Ishikawa (cell line): ENCODE measurements at regions not wholly inside any gene's neighbourhood (a gene's known extent, or its start where the extent isn't known, plus 50 kb on each side); places are given as distances from the start of the nearest gene placed in this dataset.

Source experiments
- CEBPB ChIP-seq: IDR thresholded peaks from 2 replicates; pipeline ENCODE4 v1.6.1; 2012
- CREB1 ChIP-seq: IDR thresholded peaks from 2 replicates; pipeline ENCODE4 v1.6.1; 2012; ENCODE audit warnings: low read depth
- EGR1 ChIP-seq: IDR thresholded peaks from 2 replicates; pipeline ENCODE4 v1.6.1; 2012
- EP300 ChIP-seq: IDR thresholded peaks from 2 replicates; pipeline ENCODE4 v1.6.1; 2012; ENCODE audit warnings: borderline replicate concordance
- FOXM1 ChIP-seq: IDR thresholded peaks from 2 replicates; pipeline ENCODE4 v1.6.1; 2012; ENCODE audit warnings: low read depth, borderline replicate concordance
- MAX ChIP-seq: IDR thresholded peaks from 2 replicates; pipeline ENCODE4 v1.6.1; 2012
- NFIC ChIP-seq: IDR thresholded peaks from 2 replicates; pipeline ENCODE4 v1.6.1; 2012
- RAD21 ChIP-seq: IDR thresholded peaks from 2 replicates; pipeline ENCODE4 v1.6.1; 2012; ENCODE audit warnings: low read depth
- REST ChIP-seq: IDR thresholded peaks from 2 replicates; pipeline ENCODE4 v1.6.1; 2012; ENCODE audit warnings: low read depth, mild to moderate bottlenecking
- TAF1 ChIP-seq: IDR thresholded peaks from 2 replicates; pipeline ENCODE4 v1.6.1; 2012; ENCODE audit warnings: low read depth, mild to moderate bottlenecking
- TCF12 ChIP-seq: IDR thresholded peaks from 2 replicates; pipeline ENCODE4 v1.6.1; 2012; ENCODE audit warnings: low read depth
- TEAD4 ChIP-seq: IDR thresholded peaks from 2 replicates; pipeline ENCODE4 v1.6.1; 2012
- USF1 ChIP-seq: IDR thresholded peaks from 2 replicates; pipeline ENCODE4 v1.6.1; 2012
- YY1 ChIP-seq: IDR thresholded peaks from 2 replicates; pipeline ENCODE4 v1.6.1; 2012; ENCODE audit warnings: low read depth
- ZBTB7A ChIP-seq: IDR thresholded peaks from 2 replicates; pipeline ENCODE4 v1.6.1; 2012; ENCODE audit warnings: low read depth

- TF ChIP-seq TEAD4 (no peak), EP300 (no peak), CEBPB (no peak), RAD21 (no peak), NFIC (no peak), EGR1 (no peak), TCF12 (no peak), CREB1 (no peak)
Observed at GRCh38 chr5:68612972-68613371, 397.4 kb downstream of the PIK3R1 start.

- TF ChIP-seq ZBTB7A, result no peak
- TF ChIP-seq YY1, result no peak
- no peak for TF ChIP-seq EP300
- TF ChIP-seq MAX, result no peak
- no peak for TF ChIP-seq CEBPB
- TF ChIP-seq USF1, result no peak
- TF ChIP-seq FOXM1, result no peak
- TF ChIP-seq TEAD4, result no peak
- TF ChIP-seq NFIC, result no peak
- no peak for TF ChIP-seq REST
- TF ChIP-seq RAD21, result no peak
- no peak for TF ChIP-seq TAF1
- no peak for TF ChIP-seq EGR1
- TF ChIP-seq TCF12, result no peak
- no peak for TF ChIP-seq CREB1
Observed at GRCh38 chr5:68618501-68618900, 402.9 kb downstream of the PIK3R1 start.

GRCh38 chr5:68627001-68627400, 411.4 kb downstream of the PIK3R1 start:
- TF ChIP-seq CEBPB, result no peak
- TF ChIP-seq RAD21, result no peak
- TF ChIP-seq EGR1, result no peak
- TF ChIP-seq TCF12, result no peak
- no peak for TF ChIP-seq YY1
- TF ChIP-seq FOXM1, result no peak
- no peak for TF ChIP-seq TAF1
- no peak for TF ChIP-seq EP300
- TF ChIP-seq REST, result no peak
- no peak for TF ChIP-seq ZBTB7A
- no peak for TF ChIP-seq TEAD4
- TF ChIP-seq CREB1, result no peak
- no peak for TF ChIP-seq NFIC

GRCh38 chr5:68628082-68628814, 412.7 kb downstream of the PIK3R1 start:
- TF ChIP-seq TEAD4 (no peak), ZBTB7A (no peak), YY1 (no peak), RAD21 (no peak), EP300 (no peak), MAX (no peak), EGR1 (no peak), REST (no peak), USF1 (no peak), FOXM1 (no peak), CEBPB (no peak)
